Upper lobe of left lung (tissue), 4 donors: ENCODE measurements at regions not wholly inside any gene's neighbourhood (a gene's known extent, or its start where the extent isn't known, plus 50 kb on each side); places are given as distances from the start of the nearest gene placed in this dataset.

Experiments
- EP300 ChIP-seq, 4 donors: sonication (generic); formaldehyde crosslinking; IDR thresholded peaks; one replicate each; pipeline ENCODE4 v1.5.1; 2017; ENCODE audit warnings: antibody characterized with exemption in 4 of 4, control low read depth in 2 of 4
- POLR2AphosphoS5 ChIP-seq, 2 donors: sonication (generic); formaldehyde crosslinking; IDR thresholded peaks; one replicate each; pipeline ENCODE4 v1.5.1; 2017; ENCODE audit warnings: antibody characterized with exemption in 2 of 2
- TF ChIP-seq, protein P1 (sequence below), 6 experiments: fragments of 450-650 bp in 4 of 6; fragments of 200-600 bp in 2 of 6; sonication (generic) in 2 of 6; IDR thresholded peaks; one replicate each; pipeline ENCODE4 v1.5.1; 2016 to 2019; ENCODE audit warnings: antibody characterized with exemption in 6 of 6

DNA sequence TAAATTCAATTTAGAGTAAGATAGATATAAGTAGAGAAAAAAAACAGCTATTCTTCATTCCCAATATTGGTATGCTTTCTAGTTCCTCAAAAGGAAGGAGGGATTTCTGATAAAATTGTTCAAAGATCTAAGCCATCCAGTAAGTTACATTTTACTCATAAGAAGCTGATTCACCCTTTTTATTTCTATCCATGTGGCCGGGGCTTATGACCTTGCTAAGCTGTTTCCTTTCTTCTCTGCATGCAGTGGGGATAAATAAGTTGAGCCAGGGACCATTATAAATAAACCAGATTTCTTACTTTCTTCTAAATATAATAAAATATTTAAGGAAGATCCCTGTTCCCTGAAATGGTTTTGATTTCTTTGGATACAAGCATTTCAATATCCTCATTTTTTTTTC, 502.3 kb downstream of the PDHA2 start:
- TF ChIP-seq EP300 (IDR thresholded peaks at IDR 0.05) (no peak), POLR2AphosphoS5 (IDR thresholded peaks at IDR 0.05) (no peak)
- TF ChIP-seq, protein P1, sequence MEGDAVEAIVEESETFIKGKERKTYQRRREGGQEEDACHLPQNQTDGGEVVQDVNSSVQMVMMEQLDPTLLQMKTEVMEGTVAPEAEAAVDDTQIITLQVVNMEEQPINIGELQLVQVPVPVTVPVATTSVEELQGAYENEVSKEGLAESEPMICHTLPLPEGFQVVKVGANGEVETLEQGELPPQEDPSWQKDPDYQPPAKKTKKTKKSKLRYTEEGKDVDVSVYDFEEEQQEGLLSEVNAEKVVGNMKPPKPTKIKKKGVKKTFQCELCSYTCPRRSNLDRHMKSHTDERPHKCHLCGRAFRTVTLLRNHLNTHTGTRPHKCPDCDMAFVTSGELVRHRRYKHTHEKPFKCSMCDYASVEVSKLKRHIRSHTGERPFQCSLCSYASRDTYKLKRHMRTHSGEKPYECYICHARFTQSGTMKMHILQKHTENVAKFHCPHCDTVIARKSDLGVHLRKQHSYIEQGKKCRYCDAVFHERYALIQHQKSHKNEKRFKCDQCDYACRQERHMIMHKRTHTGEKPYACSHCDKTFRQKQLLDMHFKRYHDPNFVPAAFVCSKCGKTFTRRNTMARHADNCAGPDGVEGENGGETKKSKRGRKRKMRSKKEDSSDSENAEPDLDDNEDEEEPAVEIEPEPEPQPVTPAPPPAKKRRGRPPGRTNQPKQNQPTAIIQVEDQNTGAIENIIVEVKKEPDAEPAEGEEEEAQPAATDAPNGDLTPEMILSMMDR (IDR thresholded peaks at IDR 0.05) = no peak
